CMK (cell line): ENCODE measurements at regions not wholly inside any gene's neighbourhood (a gene's known extent, or its start where the extent isn't known, plus 50 kb on each side); places are given as distances from the start of the nearest gene placed in this dataset.
"Not testable (repeated sequence)": the region's sequence is repeated elsewhere in the genome, so short reads cannot be mapped to it uniquely, and the experiment has no call there.

Experiments used
- DNase-seq: peaks from one replicate; pipeline ENCODE4 v3.0.0-alpha.2; 2010; ENCODE audit warnings: low read depth

DNA sequence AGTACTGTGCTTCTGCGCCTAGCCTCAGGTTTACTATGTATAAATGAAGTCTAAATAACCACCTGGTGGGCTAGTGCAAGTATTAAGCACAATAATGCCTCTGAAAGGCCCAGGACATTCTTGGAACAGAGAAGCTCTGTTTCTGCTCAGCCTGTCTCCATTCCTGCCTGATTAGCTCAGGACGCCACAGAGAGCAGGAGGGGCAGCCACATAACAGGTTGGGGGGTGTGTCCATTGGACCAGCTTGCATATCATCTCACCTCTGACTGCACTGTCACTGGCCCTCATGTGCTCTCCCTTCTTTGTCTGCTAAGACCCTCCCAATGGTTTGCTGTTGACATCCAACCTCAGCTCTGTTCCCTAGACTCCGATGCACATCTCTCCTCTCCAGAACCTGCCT lies 52.8 kb upstream of the IKZF1 start:
- DNase-seq, result no peak

DNA sequence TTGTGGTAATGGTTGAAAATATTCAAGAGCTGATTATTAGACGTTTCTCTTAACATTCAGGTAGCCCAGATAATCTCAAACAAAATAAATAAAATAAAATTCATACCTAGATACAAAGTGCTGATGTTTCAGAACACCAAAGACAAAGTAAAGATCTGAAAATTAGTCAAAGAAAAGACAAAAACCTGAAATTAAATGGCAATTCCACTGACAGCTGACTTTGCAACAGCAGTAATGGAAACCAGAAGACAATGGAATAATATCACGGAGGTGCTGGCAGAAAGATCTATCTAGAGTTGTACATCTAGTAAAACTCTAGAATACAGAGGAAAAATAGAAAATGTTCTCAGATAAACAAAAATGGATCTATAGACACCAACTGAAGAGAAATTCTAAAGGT lies 58.0 kb upstream of the IKZF1 start:
- DNase-seq, result no peak

DNA sequence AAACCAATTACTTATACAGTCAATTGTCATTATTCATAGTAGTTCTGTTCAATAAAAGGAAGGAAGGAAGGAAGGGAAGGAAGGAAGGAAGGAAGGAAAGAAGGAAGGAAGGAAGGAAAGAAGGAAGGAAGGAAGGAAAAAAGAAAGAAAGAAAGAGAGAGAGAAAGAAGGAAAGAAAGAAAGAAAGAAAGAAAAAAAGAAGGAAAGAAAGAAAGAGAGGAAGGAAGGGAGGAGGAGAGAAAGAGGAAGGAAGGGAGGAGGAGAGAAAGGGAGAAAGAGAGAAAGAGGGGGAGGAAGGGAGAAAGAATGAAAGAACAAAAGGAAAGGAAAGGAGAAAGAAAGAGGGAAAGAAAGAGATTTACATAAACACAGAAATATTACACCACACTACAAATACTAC lies 62.4 kb upstream of the IKZF1 start:
- not testable (repeated sequence) for DNase-seq

DNA sequence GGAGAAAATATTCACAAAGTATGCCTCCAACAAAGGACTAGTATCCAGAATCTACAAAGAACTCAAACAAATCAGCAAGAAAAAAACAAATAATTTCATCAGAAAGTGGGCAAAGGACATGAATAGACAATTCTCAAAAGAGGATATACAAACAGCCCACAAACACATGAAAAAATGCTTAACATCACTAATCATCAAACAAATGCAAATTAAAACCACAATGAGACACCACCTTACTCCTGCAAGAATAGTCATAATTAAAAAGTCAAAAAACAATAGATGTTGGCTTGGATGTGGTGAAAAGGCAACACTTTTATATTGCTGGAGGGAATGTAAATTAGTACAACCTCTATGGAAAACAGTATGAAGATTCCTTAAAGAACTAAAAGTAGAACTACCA lies 63.8 kb upstream of the IKZF1 start:
- DNase-seq, result not testable (repeated sequence)

DNA sequence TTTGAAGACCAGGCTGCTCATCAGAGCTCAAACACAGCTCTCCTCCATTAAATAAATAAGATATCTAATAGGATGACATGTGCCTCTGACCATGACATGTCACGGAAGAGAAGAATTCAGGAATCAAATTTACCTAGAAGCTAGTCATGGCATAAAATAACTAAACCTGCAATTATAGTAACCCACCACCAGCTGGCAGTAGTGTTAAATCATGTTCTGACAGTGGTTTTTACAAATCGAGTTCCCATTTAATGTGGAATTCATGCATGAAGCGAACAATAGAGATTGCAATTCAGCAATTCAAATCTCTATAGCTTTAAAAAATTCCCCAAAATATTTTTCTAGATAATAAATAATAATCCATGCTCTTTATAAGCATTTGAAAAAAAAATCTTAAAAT lies 74.6 kb upstream of the IKZF1 start:
- no peak for DNase-seq

DNA sequence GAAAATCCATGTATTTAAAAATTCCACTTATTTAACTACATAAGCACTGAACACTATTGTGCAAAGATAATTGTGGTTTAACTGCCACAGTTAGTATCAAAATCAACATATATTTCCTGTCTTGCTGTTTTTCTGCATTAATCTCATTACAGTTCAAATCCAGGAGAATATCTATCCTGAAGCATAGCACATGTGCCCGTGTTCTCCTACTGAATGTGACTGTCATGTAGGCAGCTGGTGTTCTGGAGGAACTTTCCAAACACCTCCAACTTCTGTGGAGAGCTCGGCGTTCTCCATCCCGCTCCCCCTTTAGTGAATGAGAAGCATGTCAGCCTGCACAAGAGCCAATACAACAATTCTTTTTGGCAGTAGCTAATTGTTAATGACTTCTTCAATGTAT lies 76.4 kb upstream of the IKZF1 start:
- DNase-seq, result no peak

DNA sequence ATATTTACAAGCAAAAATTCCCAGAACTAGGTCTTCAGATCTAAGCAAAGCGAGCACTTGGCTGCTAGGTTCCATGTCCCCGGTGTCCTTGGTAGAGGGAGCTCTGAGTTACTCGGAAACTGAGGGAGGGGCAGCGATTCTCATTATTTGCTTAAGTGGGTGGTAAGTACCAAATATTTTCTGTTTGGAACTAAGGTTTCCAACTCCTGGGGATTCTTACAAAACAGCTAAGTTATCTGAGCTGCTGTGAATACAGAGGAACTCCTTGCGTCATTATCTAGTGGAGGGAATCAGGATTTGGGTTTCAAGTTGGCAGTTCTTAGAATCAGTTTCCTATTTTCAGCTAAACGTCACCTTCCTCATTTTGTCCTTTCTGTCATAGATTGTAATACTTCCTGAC lies 76.8 kb upstream of the IKZF1 start:
- DNase-seq, result no peak

DNA sequence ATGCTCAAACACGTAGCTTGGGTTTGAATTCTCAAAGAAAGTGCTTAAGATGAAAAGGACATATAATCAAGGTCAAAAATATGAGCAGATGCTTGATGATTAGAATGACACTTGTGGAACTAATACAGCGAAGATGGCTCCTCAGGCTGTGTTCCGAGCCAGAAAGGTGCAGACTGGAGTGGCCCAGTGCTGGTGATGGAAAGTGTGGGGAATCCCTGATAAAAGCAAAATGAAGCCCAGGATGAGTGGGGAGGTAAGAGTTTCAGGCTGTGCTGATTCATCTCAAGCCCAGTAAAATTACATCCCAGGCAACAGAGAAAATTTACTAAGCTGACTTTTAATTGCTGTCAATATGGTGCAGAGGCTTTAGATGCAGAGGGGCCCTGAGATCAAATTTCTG lies 77.8 kb upstream of the IKZF1 start:
- DNase-seq, result no peak

DNA sequence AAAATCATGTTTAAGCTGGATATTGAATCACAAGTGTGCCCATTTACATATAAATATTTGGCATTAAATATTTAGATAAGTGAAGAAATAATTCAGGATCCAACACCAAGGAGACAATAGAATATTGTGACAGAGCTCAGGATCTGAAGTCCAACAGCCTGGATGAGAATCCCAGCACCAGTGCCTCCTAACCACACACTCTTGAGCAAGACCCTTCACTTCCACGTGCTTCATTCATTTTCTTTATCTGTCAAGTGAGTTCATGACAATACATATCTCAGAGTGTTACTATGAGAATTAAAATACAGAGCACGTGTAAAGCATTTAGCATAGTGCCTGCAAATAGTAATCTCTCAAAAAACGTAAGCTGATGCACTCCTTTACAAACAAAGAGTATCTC lies 78.4 kb upstream of the IKZF1 start:
- DNase-seq, result no peak

DNA sequence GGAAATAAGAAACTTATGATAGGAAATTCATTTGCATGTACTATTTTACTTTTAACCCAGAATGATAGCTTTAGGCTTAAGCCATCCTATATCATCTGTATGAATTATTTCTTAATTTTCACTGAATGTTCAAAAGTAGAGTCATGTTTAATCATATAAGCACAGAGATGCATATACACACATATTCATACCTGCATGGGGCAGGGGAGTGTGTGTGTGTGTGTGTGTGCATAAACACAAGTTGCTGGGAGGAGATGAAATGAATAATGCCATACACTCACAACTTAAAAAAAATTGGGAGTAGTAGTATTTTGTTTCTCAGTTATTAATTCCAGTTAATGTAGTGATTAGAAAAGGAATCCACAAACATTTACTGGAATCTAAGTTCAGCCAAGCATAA lies 83.1 kb upstream of the IKZF1 start:
- DNase-seq, result no peak

DNA sequence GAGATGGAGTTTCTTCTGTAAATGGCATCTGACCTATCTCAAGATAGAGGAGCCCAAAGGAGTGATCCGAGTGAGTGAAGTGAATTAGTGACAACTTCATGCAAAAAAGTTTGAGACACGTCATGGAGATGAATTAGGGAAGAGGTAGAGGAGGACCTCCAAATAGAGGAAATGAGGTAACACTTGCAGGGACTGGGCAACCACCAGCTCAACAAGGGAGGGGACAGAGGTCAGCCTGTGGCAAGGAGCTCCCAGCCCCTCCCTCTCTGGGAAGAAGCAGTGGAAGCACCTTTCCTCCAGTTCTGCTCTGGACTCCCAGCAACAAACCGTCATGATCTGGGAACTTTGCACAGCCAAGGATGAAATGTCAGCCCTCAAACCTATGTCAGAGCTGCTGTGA lies 83.5 kb upstream of the IKZF1 start:
- no peak for DNase-seq

DNA sequence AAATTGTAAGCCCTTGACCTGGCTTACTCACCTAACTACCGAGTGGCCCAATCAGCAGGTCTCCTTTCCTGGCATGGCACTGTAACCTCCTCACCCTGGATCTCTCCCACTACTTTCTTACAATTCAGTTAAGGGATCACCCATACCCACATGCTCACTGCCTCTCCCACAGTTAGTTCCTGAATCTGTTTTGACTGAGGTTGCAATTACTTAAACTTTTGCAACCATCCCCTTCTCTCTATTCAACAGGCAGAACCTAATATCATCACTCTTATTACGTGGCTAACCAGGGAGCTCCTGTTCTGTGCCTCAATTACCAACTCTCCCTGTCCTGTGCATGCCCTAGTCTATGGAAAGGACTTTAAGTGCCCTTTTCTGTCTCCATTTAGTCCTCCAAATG lies 84.2 kb upstream of the IKZF1 start:
- DNase-seq, result no peak

DNA sequence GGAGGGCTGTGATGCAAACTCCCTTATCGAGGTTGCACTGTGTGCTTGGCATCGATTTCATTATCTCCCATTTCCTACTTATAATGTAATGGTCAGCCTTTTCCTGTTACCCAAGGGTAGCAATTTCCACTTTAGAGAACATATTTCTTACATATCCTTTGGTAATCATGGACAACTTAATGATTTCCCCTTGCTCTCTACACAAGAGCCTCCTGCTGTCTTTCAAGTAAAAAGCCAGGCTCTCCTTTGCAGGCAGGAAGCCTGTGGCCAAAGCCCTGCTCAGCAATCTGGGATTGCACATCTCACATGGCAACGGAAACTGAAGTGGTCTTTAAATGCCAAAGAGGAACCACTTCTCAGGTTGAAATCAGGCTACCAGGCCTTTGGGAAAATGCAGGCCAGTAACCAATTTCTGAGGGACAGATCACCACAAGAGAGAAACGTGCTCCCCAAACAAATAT lies 86.7 kb upstream of the IKZF1 start:
- DNase-seq, result no peak

DNA sequence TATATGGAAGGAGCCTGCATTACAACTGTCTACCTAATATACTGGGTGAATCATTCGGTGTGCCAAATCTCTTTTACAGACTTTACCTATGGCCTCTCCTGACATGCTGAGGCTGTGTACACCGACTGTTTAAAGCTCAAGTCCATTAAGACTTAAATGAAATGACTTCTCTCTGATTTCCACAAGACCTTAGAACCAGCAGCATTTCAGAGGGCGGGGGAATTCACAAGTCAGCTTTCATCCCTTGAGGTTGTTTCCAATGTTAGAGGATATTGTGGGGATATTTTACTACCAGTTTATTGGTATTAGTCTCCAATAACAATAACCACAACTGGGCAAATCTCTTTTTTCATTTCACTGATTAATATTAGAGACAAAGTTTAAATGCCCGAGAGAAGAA lies 87.1 kb upstream of the IKZF1 start:
- no peak for DNase-seq

DNA sequence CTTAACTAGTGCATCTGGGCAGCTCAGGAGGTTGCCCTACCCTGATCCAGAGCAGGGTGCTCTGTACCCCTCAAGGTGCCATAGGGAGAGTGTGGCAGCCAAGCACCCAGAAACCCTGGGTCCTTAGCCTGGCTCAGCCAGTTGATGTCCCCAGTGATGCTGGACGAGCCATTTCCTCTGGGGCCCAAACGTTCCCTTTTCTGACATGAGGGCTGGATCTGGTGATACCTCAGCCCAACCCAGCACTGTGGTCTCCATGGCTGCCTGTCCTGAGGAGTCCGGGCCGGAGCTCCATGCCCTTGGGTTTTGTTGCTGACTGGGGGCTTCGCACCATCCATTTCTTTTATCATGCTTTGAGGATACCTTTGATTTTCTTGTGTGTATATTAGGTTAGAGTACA lies 87.9 kb upstream of the IKZF1 start:
- DNase-seq, result no peak

DNA sequence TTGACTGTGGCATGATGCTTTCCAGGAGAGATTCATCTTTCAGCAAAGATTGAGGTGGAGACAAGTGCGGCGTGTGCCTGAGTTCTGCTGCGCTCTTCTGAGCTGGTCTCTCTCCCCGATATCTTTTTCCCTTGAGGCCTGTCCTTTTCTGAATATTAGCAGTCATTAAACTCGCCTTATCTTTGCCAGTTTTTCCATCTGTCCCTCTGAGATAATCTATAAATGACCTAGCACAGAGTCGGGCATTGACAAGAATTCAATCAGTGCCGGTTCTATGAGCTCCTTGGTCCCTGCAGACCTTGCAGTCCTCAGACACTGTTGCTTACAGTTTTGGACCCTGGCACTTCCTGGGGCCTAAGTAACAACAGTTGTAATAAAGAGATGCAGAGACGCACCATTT lies 89.7 kb upstream of the IKZF1 start:
- no peak for DNase-seq

DNA sequence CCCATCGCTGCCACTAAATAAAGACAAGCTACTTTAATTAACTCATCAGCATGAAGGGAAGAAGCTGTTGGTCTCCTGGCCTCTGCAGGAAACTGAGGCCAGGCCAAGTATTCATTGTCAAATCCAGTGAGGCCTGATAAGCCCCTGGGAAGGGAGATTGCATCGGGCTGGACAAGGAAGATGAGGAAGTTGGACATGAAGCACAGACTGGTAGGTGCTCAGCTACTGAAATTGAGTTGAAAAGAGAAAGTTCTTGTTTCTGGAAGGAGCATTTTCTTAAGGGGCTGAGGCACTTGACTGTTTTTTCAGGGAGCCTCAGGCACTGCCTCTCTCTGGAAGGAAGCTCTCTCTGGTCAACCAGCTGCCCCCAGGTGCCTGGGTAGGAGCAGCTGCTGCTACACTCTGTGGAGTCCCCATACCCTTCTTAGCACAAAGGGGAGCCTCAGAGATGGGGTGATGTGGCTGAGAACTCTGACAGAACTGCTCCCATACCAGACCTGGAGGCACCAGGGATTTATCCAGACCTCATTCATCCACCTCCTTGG lies 90.3 kb upstream of the IKZF1 start:
- DNase-seq, result no peak

DNA sequence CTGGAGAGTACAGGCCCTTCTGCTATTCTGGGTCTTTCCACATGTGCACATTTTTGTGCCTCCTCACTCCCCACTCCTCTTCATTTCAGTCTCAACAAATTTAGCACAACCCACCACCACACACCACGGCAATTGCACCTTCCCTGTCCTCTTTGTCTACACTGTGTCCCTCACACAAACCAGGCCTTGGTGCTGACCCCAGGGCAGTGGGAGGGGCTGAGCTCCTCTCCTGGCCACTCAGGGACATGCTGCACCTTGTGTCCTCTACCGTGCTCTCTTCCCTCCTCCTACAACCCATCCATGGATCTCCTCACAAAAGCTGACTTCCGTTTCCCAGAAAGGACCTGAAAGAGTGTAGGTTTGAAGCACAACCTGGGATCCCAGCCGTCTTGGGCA lies 90.9 kb upstream of the IKZF1 start:
- DNase-seq, result no peak

DNA sequence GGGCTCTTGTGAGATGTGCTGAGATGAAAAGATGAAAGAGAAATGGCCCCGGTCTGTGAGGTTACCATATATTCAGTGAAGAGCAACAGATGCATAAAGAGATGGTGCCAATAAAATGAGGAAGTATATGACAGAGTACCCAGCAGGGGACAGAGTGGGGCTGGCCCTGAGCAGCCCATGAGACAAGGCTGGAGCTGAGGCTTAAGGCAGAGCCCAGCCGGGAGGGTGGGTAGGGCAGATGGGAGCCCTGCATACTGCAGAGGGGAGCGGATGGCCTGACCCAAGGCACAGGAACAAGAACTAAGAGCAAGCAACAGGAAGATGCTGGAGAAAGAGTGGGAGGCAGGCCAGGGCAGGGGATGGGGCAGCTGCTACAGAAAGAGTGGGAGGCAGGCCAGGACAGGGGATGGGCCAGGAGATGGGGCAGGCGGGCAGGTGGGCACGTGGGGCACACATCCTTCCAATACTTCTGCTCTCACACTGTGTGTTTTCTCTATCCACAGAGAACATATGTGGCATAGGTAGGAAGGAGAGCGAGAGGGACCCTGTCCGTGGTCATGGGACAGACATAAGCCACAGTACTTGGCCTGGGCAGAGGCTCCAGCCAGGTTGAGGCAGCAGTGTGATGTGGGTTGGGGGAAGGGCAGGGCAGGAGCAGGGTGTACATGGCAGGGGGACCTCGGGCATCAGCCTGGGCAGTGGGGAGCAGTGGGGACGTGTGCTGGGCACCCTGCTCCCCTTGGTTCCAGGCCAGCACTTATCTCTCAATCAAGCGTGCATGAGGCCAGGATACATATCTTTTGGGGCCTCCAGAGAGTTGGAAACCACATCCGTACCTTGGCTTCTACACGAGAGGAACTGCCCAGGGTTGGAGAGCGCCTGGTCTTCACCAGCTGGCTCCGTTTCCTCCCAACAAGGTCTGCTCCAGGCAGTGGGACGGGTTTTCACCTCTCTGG lies 91.6 kb upstream of the IKZF1 start:
- no peak for DNase-seq

DNA sequence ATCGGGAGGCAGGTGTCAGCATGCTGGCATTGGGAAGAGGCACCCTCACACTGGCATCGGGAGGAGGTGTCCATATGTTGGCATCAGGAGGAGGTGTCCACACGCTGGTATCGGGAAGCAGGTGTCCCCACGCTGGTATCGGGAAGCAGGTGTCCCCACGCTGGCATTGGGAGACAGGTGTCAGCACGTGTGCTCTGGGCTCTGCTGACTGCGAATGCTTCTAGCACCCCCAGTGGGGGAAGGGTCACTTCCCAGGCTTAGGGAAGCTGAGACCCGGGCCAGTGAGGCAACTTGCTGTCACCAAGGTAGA lies 92.5 kb upstream of the IKZF1 start:
- DNase-seq, result no peak

DNA sequence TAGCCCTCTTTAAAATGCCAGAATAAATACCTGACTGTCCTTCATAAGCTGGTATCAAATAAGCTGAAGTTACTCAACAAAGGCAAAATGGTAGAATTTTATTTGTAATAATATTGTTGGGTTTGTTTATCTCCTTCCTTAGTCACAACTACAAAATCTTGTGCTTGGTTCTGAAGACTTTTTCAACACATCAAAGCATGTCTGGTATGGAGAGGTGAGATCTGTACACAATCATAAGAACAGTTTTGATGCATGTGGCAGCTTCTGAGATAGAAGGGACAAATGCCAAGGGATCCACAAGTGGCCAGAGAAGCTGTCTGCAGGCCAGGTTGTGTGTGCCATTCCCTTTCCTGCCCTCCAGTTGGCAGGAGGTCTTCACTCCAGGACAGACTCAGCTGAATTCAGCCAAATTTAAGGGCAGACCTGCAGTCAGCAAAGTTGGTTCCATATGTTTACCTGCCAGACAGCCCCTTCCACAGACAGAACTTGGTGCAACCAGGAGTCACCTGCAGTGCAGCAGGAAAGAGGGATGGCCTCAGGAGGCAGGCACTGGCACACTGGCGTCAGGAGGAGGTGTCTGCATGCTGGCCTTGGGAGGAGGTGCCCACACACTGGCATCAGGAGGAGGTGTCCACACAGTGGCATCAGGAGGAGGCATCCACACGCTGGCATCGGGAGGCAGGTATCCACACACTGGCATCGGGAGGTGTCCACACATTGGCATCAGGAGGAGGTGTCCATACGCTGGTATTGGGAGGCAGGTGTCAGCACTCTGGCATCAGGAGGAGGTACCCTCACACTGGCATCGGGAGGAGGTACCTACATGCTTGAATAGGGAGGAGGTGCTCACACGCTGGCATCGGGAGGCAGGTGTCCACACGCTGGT lies 93.1 kb upstream of the IKZF1 start:
- no peak for DNase-seq

DNA sequence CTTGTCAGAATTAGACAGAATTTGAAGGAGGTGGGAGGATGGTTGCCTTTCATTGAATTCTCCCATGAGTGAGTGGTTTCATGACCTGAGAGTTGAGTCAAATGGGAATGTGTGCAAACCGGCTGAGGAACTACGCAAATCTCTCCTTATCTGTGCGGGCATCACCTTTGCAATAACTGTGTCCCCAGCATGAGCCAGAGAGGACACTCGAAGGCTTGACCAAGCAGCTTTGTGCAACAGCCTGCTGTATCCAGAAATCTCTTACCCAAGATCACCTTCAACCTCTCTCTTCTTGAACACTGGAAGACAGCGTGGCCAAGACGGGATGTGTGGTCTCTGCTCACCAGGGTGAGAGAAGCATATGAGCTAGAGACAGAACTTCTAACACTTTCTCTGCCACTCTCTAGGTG lies 93.8 kb upstream of the IKZF1 start:
- no peak for DNase-seq
